IMR-90 (cell line): ENCODE measurements at regions not wholly inside any gene's neighbourhood (a gene's known extent, or its start where the extent isn't known, plus 50 kb on each side); places are given as distances from the start of the nearest gene placed in this dataset.
"Not testable (repeated sequence)": the region's sequence is repeated elsewhere in the genome, so short reads cannot be mapped to it uniquely, and the experiment has no call there.

Source experiments
- ATAC-seq: fragments of 200-7000 bp; cut with Tn5 transposase; 2 replicates; pipeline ENCODE4 v1.9.1; 2020; ENCODE audit warnings: low read depth, mild to moderate bottlenecking, moderate library complexity
- BruUV-seq: library from RNA; stranded (reverse); fragments of 400-500 nt; replicated peaks from 2 replicates; lab custom pipeline; 2021; lab: Mats Ljungman, UMichigan
- CTCF ChIA-PET: fragments of 300-600 bp; formaldehyde crosslinking; extraction: SDS; loops from one replicate; lab custom pipeline; 2021; ENCODE audit warnings: antibody characterized with exemption; lab: Yijun Ruan, JAX
- POLR2A ChIA-PET: fragments of 300-600 bp; sonication (Branson Sonifier 250); formaldehyde crosslinking; loops from one replicate; lab custom pipeline; 2022; ENCODE audit warnings: antibody characterized with exemption; ENCODE audit not compliant: unreplicated experiment; lab: Charles Lee
- DNase-seq: peaks from one replicate; pipeline ENCODE4 v3.0.0; 2013
- H2AFZ ChIP-seq: replicated peaks from 2 replicates; pipeline ENCODE3; 2013; ENCODE audit warnings: low read length, mild to moderate bottlenecking; ENCODE audit not compliant: poor library complexity
- H2AK5ac ChIP-seq: 2 replicates; pipeline ENCODE4 v1.6.1; 2013; ENCODE audit warnings: low read depth, low read length, inconsistent platforms
- H2AK9ac ChIP-seq: replicated peaks from 2 replicates; pipeline ENCODE3; 2013; ENCODE audit warnings: mild to moderate bottlenecking, low read depth, low read length, moderate library complexity; ENCODE audit not compliant: poor library complexity
- H2BK120ac ChIP-seq: 2 replicates; pipeline ENCODE4 v1.6.1; 2013; ENCODE audit warnings: low read depth, low read length, inconsistent platforms
- H2BK15ac ChIP-seq: 3 replicates; pipeline ENCODE4 v1.6.1; 2013; ENCODE audit warnings: low read depth, low read length, inconsistent platforms
- H2BK20ac ChIP-seq: 2 replicates; pipeline ENCODE4 v1.6.1; 2013; ENCODE audit warnings: low read depth, mild to moderate bottlenecking, inconsistent platforms, low read length, moderate library complexity
- H2BK5ac ChIP-seq: 2 replicates; pipeline ENCODE4 v1.6.1; 2013; ENCODE audit warnings: mild to moderate bottlenecking, low read depth, low read length, inconsistent platforms; ENCODE audit not compliant: poor library complexity, severe bottlenecking
- H3K14ac ChIP-seq: replicated peaks from 2 replicates; pipeline ENCODE4 v1.6.1; 2013; ENCODE audit warnings: low read depth, low read length, inconsistent platforms
- H3K18ac ChIP-seq: 2 replicates; pipeline ENCODE4 v1.6.1; 2013; ENCODE audit warnings: low read depth, low read length, control low read depth
- H3K23ac ChIP-seq: 2 replicates; pipeline ENCODE4 v1.6.1; 2013; ENCODE audit warnings: low read depth, low read length, inconsistent platforms
- H3K27ac ChIP-seq: 2 replicates; pipeline ENCODE4 v1.5.1; 2013; ENCODE audit warnings: mild to moderate bottlenecking, control low read depth, low read length; ENCODE audit not compliant: insufficient read depth
- H3K27me3 ChIP-seq: 2 replicates; pipeline ENCODE4 v1.6.1; 2013; ENCODE audit warnings: low read length; ENCODE audit not compliant: control insufficient read depth, insufficient read depth
- H3K36me3 ChIP-seq: 2 replicates; pipeline ENCODE4 v1.6.1; 2013; ENCODE audit warnings: low read length, mixed read lengths; ENCODE audit not compliant: control insufficient read depth, insufficient read depth
- H3K4ac ChIP-seq: 2 replicates; pipeline ENCODE4 v1.6.1; 2013; ENCODE audit warnings: low read depth, low read length, inconsistent platforms
- H3K4me1 ChIP-seq: 2 replicates; pipeline ENCODE4 v1.6.1; 2013; ENCODE audit warnings: low read length, mixed read lengths; ENCODE audit not compliant: control insufficient read depth, insufficient read depth
- H3K4me2 ChIP-seq: 2 replicates; pipeline ENCODE4 v1.6.1; 2013; ENCODE audit warnings: low read depth, mild to moderate bottlenecking, control low read depth, low read length, moderate library complexity
- H3K4me3 ChIP-seq: 2 replicates; pipeline ENCODE4 v1.5.1; 2013; ENCODE audit warnings: low read depth, mild to moderate bottlenecking, control low read depth, low read length, moderate library complexity; ENCODE audit not compliant: insufficient read depth
- H3K56ac ChIP-seq: 2 replicates; pipeline ENCODE4 v1.6.1; 2013; ENCODE audit warnings: low read length, inconsistent platforms; ENCODE audit not compliant: insufficient read depth; ENCODE audit errors: extremely low read depth
- H3K79me1 ChIP-seq, 2 experiments: 2 replicates each; pipeline ENCODE4 v1.6.1; 2013; ENCODE audit warnings: low read length in 2 of 2, inconsistent platforms in 1 of 2, low read depth in 1 of 2
- H3K9ac ChIP-seq: 2 replicates; pipeline ENCODE4 v1.6.1; 2013; ENCODE audit warnings: low read depth, low read length, control low read depth
- H3K9me1 ChIP-seq: 2 replicates; pipeline ENCODE4 v1.6.1; 2013; ENCODE audit warnings: low read length, inconsistent platforms; ENCODE audit not compliant: insufficient read depth
- H3K9me3 ChIP-seq: 2 replicates; pipeline ENCODE4 v1.6.1; 2013; ENCODE audit warnings: low read length; ENCODE audit not compliant: control insufficient read depth, insufficient read depth
- H4K20me1 ChIP-seq: 2 replicates; pipeline ENCODE4 v1.6.1; 2013; ENCODE audit warnings: low read length, inconsistent platforms; ENCODE audit not compliant: insufficient read depth
- H4K5ac ChIP-seq: 2 replicates; pipeline ENCODE4 v1.6.1; 2013; ENCODE audit warnings: mild to moderate bottlenecking, low read depth, low read length, control low read depth
- H4K8ac ChIP-seq, 2 experiments: 2 replicates each; pipeline ENCODE4 v1.6.1; 2013; ENCODE audit warnings: low read depth in 2 of 2, low read length in 2 of 2, control low read depth in 1 of 2, inconsistent platforms in 1 of 2
- H4K91ac ChIP-seq: 2 replicates; pipeline ENCODE4 v1.6.1; 2013; ENCODE audit warnings: low read depth, low read length, inconsistent platforms; ENCODE audit not compliant: insufficient read depth
- WGBS, 2 experiments: methylation state at CpG; one replicate each; pipeline versions ENCODE4 v1.1.5 to v1.1.7; 2013; ENCODE audit warnings: missing lambda C conversion rate in 2 of 2; ENCODE audit not compliant: insufficient read length in 1 of 2; ENCODE audit errors: extremely low coverage in 2 of 2; 5-methylcytosine and 5-hydroxymethylcytosine counted together
- dilution Hi-C: fragments of 300-500 bp; cut with HindIII; formaldehyde crosslinking; loops from one replicate; pipeline ENCODE4 v1.14.3; 2018; ENCODE audit warnings: low sequenced_read_pairs; ENCODE audit not compliant: unreplicated experiment
- in situ Hi-C: fragments of 300-500 bp; cut with MboI; formaldehyde crosslinking; loops from 3 replicates; pipeline ENCODE4 v1.14.3; 2019; ENCODE audit warnings: low sequenced_read_pairs, inconsistent platforms, mixed read lengths
- intact Hi-C: fragments of 100-400 bp; cut with micrococcal nuclease; formaldehyde crosslinking; loops from 2 replicates; pipeline ENCODE4 v1.10.0; 2022

GRCh38 chr6:40865259-40865658 lies 173.8 kb downstream of the UNC5CL start:
- H3K79me1 ChIP-seq, H4K5ac ChIP-seq, H3K9me3 ChIP-seq, H2BK20ac ChIP-seq, H2BK5ac ChIP-seq, H3K14ac ChIP-seq, H2AFZ ChIP-seq, dilution Hi-C loops, BruUV-seq, H3K4ac ChIP-seq, H3K4me1 ChIP-seq, H3K56ac ChIP-seq, H3K9ac ChIP-seq, intact Hi-C loops, H3K27me3 ChIP-seq, H4K8ac ChIP-seq, in situ Hi-C loops, ATAC-seq, H2BK15ac ChIP-seq, H4K20me1 ChIP-seq, H3K27ac ChIP-seq, H3K9me1 ChIP-seq, H2AK9ac ChIP-seq, H3K4me2 ChIP-seq, H2BK120ac ChIP-seq, H4K91ac ChIP-seq, H3K4me3 ChIP-seq, H3K23ac ChIP-seq, H3K36me3 ChIP-seq, POLR2A ChIA-PET, DNase-seq, H3K18ac ChIP-seq, H2AK5ac ChIP-seq, CTCF ChIA-PET: not testable (repeated sequence)
- 0% methylated on average over 1 of the region's 2 CpGs; no CpG with 5 or more reads in 1 of the 2 experiments for WGBS, 2 experiments
